Neuronal stem cell (in vitro differentiated cells): ENCODE measurements at regions not wholly inside any gene's neighbourhood (a gene's known extent, or its start where the extent isn't known, plus 50 kb on each side); places are given as distances from the start of the nearest gene placed in this dataset.

Experiments used
- DNase-seq: peaks from one replicate; pipeline ENCODE4 v3.0.0-alpha.2; 2013; ENCODE audit warnings: low spot score
- H2AFZ ChIP-seq: one replicate; pipeline ENCODE4 v1.6.1; 2013; ENCODE audit warnings: mild to moderate bottlenecking, low read length, inconsistent platforms
- H2AK5ac ChIP-seq: 2 replicates; pipeline ENCODE4 v1.6.1; 2013; ENCODE audit warnings: low read depth, mild to moderate bottlenecking, inconsistent platforms, low read length, moderate library complexity, mixed read lengths
- H2BK120ac ChIP-seq: 2 replicates; pipeline ENCODE4 v1.6.1; 2013; ENCODE audit warnings: low read depth, mild to moderate bottlenecking, inconsistent platforms, low read length, moderate library complexity, mixed read lengths
- H2BK12ac ChIP-seq: one replicate; pipeline ENCODE4 v1.6.1; 2013; ENCODE audit warnings: low read length, inconsistent platforms
- H2BK15ac ChIP-seq: 2 replicates; pipeline ENCODE4 v1.6.1; 2013; ENCODE audit warnings: mild to moderate bottlenecking, low read length, inconsistent platforms, mixed read lengths
- H2BK5ac ChIP-seq: one replicate; pipeline ENCODE4 v1.6.1; 2013; ENCODE audit warnings: inconsistent platforms, mild to moderate bottlenecking, low read length, moderate library complexity
- H3K14ac ChIP-seq: one replicate; pipeline ENCODE4 v1.6.1; 2013; ENCODE audit warnings: low read length, inconsistent platforms
- H3K18ac ChIP-seq: 2 replicates; pipeline ENCODE4 v1.6.1; 2013; ENCODE audit warnings: low read length, inconsistent platforms
- H3K23ac ChIP-seq: 2 replicates; pipeline ENCODE4 v1.6.1; 2013; ENCODE audit warnings: low read depth, mild to moderate bottlenecking, mixed read lengths, low read length, inconsistent platforms; ENCODE audit not compliant: poor library complexity
- H3K27ac ChIP-seq: replicated peaks from 3 replicates; pipeline ENCODE4 v1.5.1; 2013; ENCODE audit warnings: low read length, inconsistent platforms
- H3K27me3 ChIP-seq, 3 experiments: 2 replicates each; pipeline ENCODE4 v1.6.1; 2013; ENCODE audit warnings: low read length in 3 of 3, mild to moderate bottlenecking in 2 of 3, inconsistent platforms in 1 of 3, low read depth in 1 of 3, mixed read lengths in 1 of 3, moderate library complexity in 1 of 3; ENCODE audit not compliant: control insufficient read depth in 3 of 3, insufficient read depth in 3 of 3
- H3K36me3 ChIP-seq, 2 donors: replicated peaks in 1 of 2; 2 replicates each; pipeline ENCODE4 v1.6.1; 2013; ENCODE audit warnings: low read length in 2 of 2; ENCODE audit not compliant: control insufficient read depth in 2 of 2, insufficient read depth in 2 of 2
- H3K4ac ChIP-seq: 2 replicates; pipeline ENCODE4 v1.6.1; 2013; ENCODE audit warnings: inconsistent platforms, mild to moderate bottlenecking, low read length, moderate library complexity
- H3K4me1 ChIP-seq, 2 donors: 1 replicate in 1 of 2; 2 replicates in 1 of 2; pipeline ENCODE4 v1.6.1; 2013; ENCODE audit warnings: low read length in 2 of 2, low read depth in 1 of 2; ENCODE audit not compliant: control insufficient read depth in 2 of 2, insufficient read depth in 1 of 2
- H3K4me2 ChIP-seq: one replicate; pipeline ENCODE4 v1.6.1; 2013; ENCODE audit warnings: mild to moderate bottlenecking, low read length, inconsistent platforms; ENCODE audit not compliant: insufficient read depth, poor library complexity, severe bottlenecking
- H3K4me3 ChIP-seq, 2 donors: 2 replicates each; pipeline ENCODE4 v1.5.1; 2013; ENCODE audit warnings: low read length in 2 of 2, mild to moderate bottlenecking in 2 of 2, inconsistent platforms in 1 of 2, moderate library complexity in 1 of 2
- H3K79me1 ChIP-seq: one replicate; pipeline ENCODE4 v1.6.1; 2013; ENCODE audit warnings: low read depth, mild to moderate bottlenecking, inconsistent platforms, low read length, moderate library complexity
- H3K9ac ChIP-seq: one replicate; pipeline ENCODE4 v1.6.1; 2013; ENCODE audit warnings: mild to moderate bottlenecking, low read depth, low read length, inconsistent platforms; ENCODE audit not compliant: poor library complexity
- H3K9me3 ChIP-seq, 2 donors: replicated peaks in 1 of 2; 2 replicates each; pipeline versions ENCODE3 to v1.6.1; 2013; ENCODE audit warnings: low read length in 2 of 2, mild to moderate bottlenecking in 2 of 2, inconsistent platforms in 1 of 2, low read depth in 1 of 2, mixed read lengths in 1 of 2, moderate library complexity in 1 of 2; ENCODE audit not compliant: control insufficient read depth in 2 of 2, insufficient read depth in 1 of 2
- H4K8ac ChIP-seq: one replicate; pipeline ENCODE4 v1.6.1; 2013; ENCODE audit warnings: low read depth, mild to moderate bottlenecking, inconsistent platforms, low read length, moderate library complexity
- H4K91ac ChIP-seq: one replicate; pipeline ENCODE4 v1.6.1; 2013; ENCODE audit warnings: low read length, low read depth, mild to moderate bottlenecking, inconsistent platforms; ENCODE audit not compliant: poor library complexity
- WGBS, 2 donors: extraction: QIAGEN DNeasy Blood & Tissue Kit; methylation state at CpG; one replicate each; pipeline ENCODE4 v1.1.7; 2013; ENCODE audit warnings: missing lambda C conversion rate in 2 of 2, mixed read lengths in 1 of 2; ENCODE audit not compliant: insufficient read length in 2 of 2, insufficient replicate concordance in 1 of 2; ENCODE audit errors: extremely low coverage in 2 of 2; 5-methylcytosine and 5-hydroxymethylcytosine counted together

- no peak overlapping the region for H4K8ac ChIP-seq
- peak overlapping the region; percentile 92 for H3K23ac ChIP-seq
- no peak overlapping the region for H2BK120ac ChIP-seq
- no peaks in the 10 kb centered on the region for H3K79me1 ChIP-seq
- H3K4me1 ChIP-seq, result no peaks in the 10 kb centered on the region
- H3K27me3 ChIP-seq, result no peaks in the 10 kb centered on the region
- DNase-seq, result peak; percentile 82
- peak overlapping the region; percentile 90 for H2AFZ ChIP-seq
- H3K36me3 ChIP-seq, result no peaks in the 10 kb centered on the region
- peak overlapping the region; percentile 89 for H3K27ac ChIP-seq
- H3K18ac ChIP-seq, result peak overlapping the region; percentile 97
- peak overlapping the region; percentile 84 for H3K4ac ChIP-seq
- H3K4me3 ChIP-seq, result peak overlapping the region; percentile 74 to 91
- H3K9me3 ChIP-seq, result peaks cover 0 to 17% of the 10 kb centered on the region in 2 donors
- peak overlapping the region; percentile 90 for H3K9ac ChIP-seq
- WGBS, 2 donors, result no CpG with 5 or more reads among the region's 58 CpGs
- H2BK15ac ChIP-seq, result no peak overlapping the region
- peak overlapping the region; percentile 13 for H2AK5ac ChIP-seq
- peak overlapping the region; percentile 19 for H2BK5ac ChIP-seq
- H2BK12ac ChIP-seq, result no peak overlapping the region
- peak overlapping the region; percentile 15 for H3K14ac ChIP-seq
- H4K91ac ChIP-seq, result peak overlapping the region; percentile 40
- peak overlapping the region; percentile 70 for H3K4me2 ChIP-seq
These were observed 227.6 kb upstream of the PRSS16 start for GRCh38 chr6:27019651-27020552.

DNA sequence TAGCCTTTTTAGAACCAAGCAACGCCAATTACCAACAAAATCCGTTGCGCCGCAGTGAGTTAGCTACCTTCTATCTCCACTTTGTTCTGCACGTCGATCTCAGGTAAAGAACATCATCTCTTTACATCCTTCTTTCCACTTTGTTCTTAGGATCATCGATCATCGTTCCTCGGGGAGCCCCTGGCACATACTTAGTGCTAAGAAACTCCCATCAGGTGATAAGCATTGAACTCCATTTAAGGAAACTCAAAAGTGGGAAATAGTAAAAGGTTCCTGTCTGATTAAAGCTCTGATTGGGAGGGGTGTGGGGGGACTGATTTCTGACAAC lies 227.0 kb upstream of the PRSS16 start:
- H3K4me2 ChIP-seq, result peak overlapping the region; percentile 70
- no peaks in the 10 kb centered on the region for H3K79me1 ChIP-seq
- H3K36me3 ChIP-seq, result no peaks in the 10 kb centered on the region
- WGBS, 2 donors, result no CpG with 5 or more reads among the region's 9 CpGs
- no peak overlapping the region for H2BK5ac ChIP-seq
- H3K9ac ChIP-seq, result no peak overlapping the region
- no peak overlapping the region for H2AK5ac ChIP-seq
- peak overlapping the region; percentile 74 to 91 for H3K4me3 ChIP-seq
- peak overlapping the region; percentile 90 for H2AFZ ChIP-seq
- peaks cover 0 to 17% of the 10 kb centered on the region in 2 donors for H3K9me3 ChIP-seq
- H2BK15ac ChIP-seq, result no peak overlapping the region
- H3K14ac ChIP-seq, result no peak overlapping the region
- no peaks in the 10 kb centered on the region for H3K4me1 ChIP-seq
- H3K4ac ChIP-seq, result no peak overlapping the region
- no peak overlapping the region for H2BK120ac ChIP-seq
- H3K23ac ChIP-seq, result no peak overlapping the region
- no peak for DNase-seq
- H3K18ac ChIP-seq, result no peak overlapping the region
- H3K27me3 ChIP-seq, result no peaks in the 10 kb centered on the region
- no peak overlapping the region for H3K27ac ChIP-seq
- H4K8ac ChIP-seq, result no peak overlapping the region
- no peak overlapping the region for H2BK12ac ChIP-seq
- no peak overlapping the region for H4K91ac ChIP-seq

DNA sequence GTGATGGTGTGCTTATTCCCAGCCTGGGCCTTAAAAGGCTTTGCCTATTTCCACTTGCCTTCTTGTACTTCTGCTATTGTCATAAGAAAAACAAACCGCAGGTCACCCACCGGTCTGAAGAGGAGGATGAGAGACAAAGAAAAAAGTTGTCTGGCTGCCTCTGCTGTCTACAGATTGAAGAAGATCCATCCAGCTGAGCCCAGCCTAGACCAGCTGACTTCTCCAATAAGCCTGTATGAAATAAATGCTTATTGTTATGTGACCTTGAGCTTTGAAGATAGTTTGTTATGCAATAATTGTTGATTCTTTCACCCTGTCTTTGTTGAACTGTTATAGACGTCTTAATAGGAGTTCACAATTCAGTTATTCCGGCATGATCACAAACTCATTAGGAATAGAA lies 223.8 kb upstream of the PRSS16 start:
- no peak overlapping the region for H2BK120ac ChIP-seq
- H3K36me3 ChIP-seq, result no peaks in the 10 kb centered on the region
- no peak overlapping the region for H2BK5ac ChIP-seq
- H3K27me3 ChIP-seq, result no peaks in the 10 kb centered on the region
- no peak overlapping the region for H3K23ac ChIP-seq
- no peak overlapping the region for H3K18ac ChIP-seq
- no peaks in the 10 kb centered on the region for H3K79me1 ChIP-seq
- no peak overlapping the region for H3K4me2 ChIP-seq
- H2BK15ac ChIP-seq, result no peak overlapping the region
- no peak overlapping the region for H3K4me3 ChIP-seq
- no peaks in the 10 kb centered on the region for H3K4me1 ChIP-seq
- no peak overlapping the region for H2AK5ac ChIP-seq
- no peak overlapping the region for H3K9ac ChIP-seq
- no peak overlapping the region for H2BK12ac ChIP-seq
- H4K91ac ChIP-seq, result no peak overlapping the region
- H3K27ac ChIP-seq, result no peak overlapping the region
- no peak for DNase-seq
- no peak overlapping the region for H4K8ac ChIP-seq
- no CpG with 5 or more reads among the region's 4 CpGs for WGBS, 2 donors
- no peaks in the 10 kb centered on the region for H3K9me3 ChIP-seq
- H3K4ac ChIP-seq, result no peak overlapping the region
- no peak overlapping the region for H2AFZ ChIP-seq
- H3K14ac ChIP-seq, result no peak overlapping the region

GRCh38 chr6:27025351-27025750 lies 222.2 kb upstream of the PRSS16 start:
- Histone ChIP-seq H3K4me2 (no peak overlapping the region), H2BK15ac (no peak overlapping the region), H2BK12ac (no peak overlapping the region), H2BK120ac (no peak overlapping the region), H3K27ac (no peak overlapping the region), H4K8ac (no peak overlapping the region), H3K79me1 (no peaks in the 10 kb centered on the region), H3K4ac (no peak overlapping the region), H3K9ac (no peak overlapping the region), H2AK5ac (no peak overlapping the region), H3K4me3 (no peak overlapping the region), H3K14ac (no peak overlapping the region), H3K4me1 (no peaks in the 10 kb centered on the region), H4K91ac (no peak overlapping the region), H2AFZ (no peak overlapping the region), H3K9me3 (no peaks in the 10 kb centered on the region), H3K18ac (no peak overlapping the region), H2BK5ac (no peak overlapping the region), H3K23ac (no peak overlapping the region), H3K27me3 (no peaks in the 10 kb centered on the region), H3K36me3 (no peaks in the 10 kb centered on the region)
- WGBS, 2 donors, result 100% methylated on average over 1 of the region's 1 CpG; no CpG with 5 or more reads in 1 of the 2 donors
- no peak for DNase-seq
